Ascending aorta (tissue), 2 donors: ENCODE measurements at regions not wholly inside any gene's neighbourhood (a gene's known extent, or its start where the extent isn't known, plus 50 kb on each side); places are given as distances from the start of the nearest gene placed in this dataset.

Experiments used
- DNase-seq, 2 donors: peaks; one replicate each; pipeline ENCODE4 v3.0.0-alpha.2; 2019; ENCODE audit warnings: low spot score in 2 of 2
- H3K27ac ChIP-seq, 2 donors: fragments of 200-600 bp; sonication (generic); one replicate each; pipeline ENCODE4 v1.5.1; 2016 to 2017; ENCODE audit warnings: mild to moderate bottlenecking in 1 of 2
- H3K27me3 ChIP-seq: fragments of 200-600 bp; sonication (generic); one replicate; pipeline ENCODE4 v1.5.1; 2017
- H3K36me3 ChIP-seq, 2 donors: fragments of 200-600 bp; sonication (generic); one replicate each; pipeline ENCODE4 v1.5.1; 2016
- H3K4me1 ChIP-seq, 2 donors: fragments of 200-600 bp; sonication (generic); one replicate each; pipeline ENCODE4 v1.5.1; 2016 to 2017; ENCODE audit warnings: mild to moderate bottlenecking in 1 of 2
- H3K4me3 ChIP-seq, 2 donors: fragments of 200-600 bp; sonication (generic); one replicate each; pipeline ENCODE4 v1.5.1; 2016 to 2017; ENCODE audit warnings: mild to moderate bottlenecking in 1 of 2
- H3K9me3 ChIP-seq, 2 donors: fragments of 200-600 bp; sonication (generic); one replicate each; pipeline ENCODE4 v1.5.1; 2016
- CTCF ChIP-seq, 3 experiments: fragments of 200-600 bp in 2 of 3; fragments of 450-650 bp in 1 of 3; sonication (generic) in 2 of 3; IDR thresholded peaks; one replicate each; pipeline ENCODE4 v1.5.1; 2016 to 2019; ENCODE audit warnings: antibody characterized with exemption in 3 of 3, mild to moderate bottlenecking in 1 of 3, moderate library complexity in 1 of 3
- intact Hi-C: fragments of 100-400 bp; cut with DNase I; formaldehyde crosslinking; loops from one replicate; pipeline ENCODE4 v1.15.1; 2023

DNA sequence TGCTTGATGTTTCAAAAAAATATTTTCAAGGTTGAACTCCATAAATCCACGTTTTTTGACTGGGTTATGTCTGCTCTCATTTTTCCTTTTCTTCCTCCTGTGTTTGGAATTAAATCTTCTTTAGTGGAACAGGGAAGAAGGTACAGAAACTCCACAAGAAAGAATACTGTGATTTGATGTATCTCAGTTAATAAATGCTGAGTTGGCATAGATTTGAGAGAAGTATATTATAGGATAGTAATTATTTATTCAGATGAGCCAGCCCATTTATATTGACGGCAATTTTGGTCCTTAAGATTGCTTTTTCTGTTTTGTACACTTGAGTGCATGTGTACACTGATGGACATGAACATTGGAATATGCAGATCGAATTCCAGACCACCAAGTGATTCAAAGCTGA lies 481.4 kb downstream of the PSAT1 start:
- TF ChIP-seq CTCF (IDR thresholded peaks at IDR 0.05): no peak
- intact Hi-C loops: no loop called here
- DNase-seq: no peak
- H3K36me3 ChIP-seq: no peaks in the 10 kb centered on the region
- H3K4me3 ChIP-seq: no peak overlapping the region
- no peaks in the 10 kb centered on the region for H3K9me3 ChIP-seq
- no peaks in the 10 kb centered on the region for H3K4me1 ChIP-seq
- no peak overlapping the region for H3K27ac ChIP-seq
- H3K27me3 ChIP-seq: no peaks in the 10 kb centered on the region

GRCh38 chr9:78778861-78779374 lies 482.0 kb downstream of the PSAT1 start:
- Histone ChIP-seq H3K9me3 (no peaks in the 10 kb centered on the region), H3K4me3 (no peak overlapping the region), H3K36me3 (no peaks in the 10 kb centered on the region), H3K4me1 (no peaks in the 10 kb centered on the region), H3K27ac (no peak overlapping the region), H3K27me3 (no peaks in the 10 kb centered on the region)
- TF ChIP-seq CTCF (IDR thresholded peaks at IDR 0.05): no peak
- intact Hi-C loops: no loop called here
- no peak for DNase-seq

GRCh38 chr9:78781681-78782080 lies 484.8 kb downstream of the PSAT1 start:
- Histone ChIP-seq H3K27me3 (no peaks in the 10 kb centered on the region), H3K4me3 (no peak overlapping the region), H3K4me1 (no peaks in the 10 kb centered on the region), H3K36me3 (no peaks in the 10 kb centered on the region), H3K9me3 (no peaks in the 10 kb centered on the region), H3K27ac (no peak overlapping the region)
- no peak for DNase-seq
- intact Hi-C loops: no loop called here
- TF ChIP-seq CTCF (IDR thresholded peaks at IDR 0.05): no peak

GRCh38 chr9:78782234-78782633 lies 485.3 kb downstream of the PSAT1 start:
- no peaks in the 10 kb centered on the region for H3K36me3 ChIP-seq
- no peaks in the 10 kb centered on the region for H3K27me3 ChIP-seq
- intact Hi-C loops: no loop called here
- no peak for DNase-seq
- TF ChIP-seq CTCF (IDR thresholded peaks at IDR 0.05): no peak
- H3K9me3 ChIP-seq: no peaks in the 10 kb centered on the region
- H3K27ac ChIP-seq: no peak overlapping the region
- H3K4me1 ChIP-seq: no peaks in the 10 kb centered on the region
- H3K4me3 ChIP-seq: no peak overlapping the region

GRCh38 chr9:78782858-78783257 lies 485.9 kb downstream of the PSAT1 start:
- TF ChIP-seq CTCF (IDR thresholded peaks at IDR 0.05): no peak
- intact Hi-C loops: no loop called here

DNA sequence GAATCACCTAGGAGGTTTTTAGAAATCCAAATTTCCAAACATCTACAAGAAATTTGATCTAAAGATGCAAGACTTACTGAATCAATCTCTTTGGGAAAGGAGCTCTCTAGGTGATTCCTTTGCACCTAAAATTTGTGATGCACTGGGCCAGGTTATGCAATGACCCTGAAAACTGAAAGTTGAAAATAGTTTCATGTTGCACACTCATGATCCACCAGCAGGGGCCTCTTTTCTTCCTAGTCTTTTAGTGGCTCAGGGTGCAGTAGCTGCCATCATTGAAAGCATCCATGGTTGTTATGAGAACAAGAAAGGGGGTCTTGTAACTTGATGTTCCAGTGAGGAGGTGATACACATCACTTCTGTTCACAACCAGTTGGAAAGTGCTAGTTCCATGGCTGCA lies 486.8 kb downstream of the PSAT1 start:
- Histone ChIP-seq H3K4me3 (no peak overlapping the region), H3K27me3 (no peaks in the 10 kb centered on the region), H3K36me3 (no peaks in the 10 kb centered on the region), H3K27ac (no peak overlapping the region), H3K9me3 (no peaks in the 10 kb centered on the region), H3K4me1 (no peaks in the 10 kb centered on the region)
- intact Hi-C loops: no loop called here
- no peak for TF ChIP-seq CTCF (IDR thresholded peaks at IDR 0.05)
- DNase-seq: no peak

More at GRCh38 chr9:78782858-78783257, 485.9 kb downstream of the PSAT1 start:
- Histone ChIP-seq H3K27me3 (no peaks in the 10 kb centered on the region), H3K4me3 (no peak overlapping the region), H3K27ac (no peak overlapping the region), H3K36me3 (no peaks in the 10 kb centered on the region), H3K4me1 (no peaks in the 10 kb centered on the region), H3K9me3 (no peaks in the 10 kb centered on the region)
- DNase-seq: no peak
